Heart right ventricle (tissue), 16 donors: ENCODE measurements at regions not wholly inside any gene's neighbourhood (a gene's known extent, or its start where the extent isn't known, plus 50 kb on each side); places are given as distances from the start of the nearest gene placed in this dataset.

ENCODE experiments used
- ATAC-seq, 8 donors: fragments of 200-7000 bp; cut with Tn5 transposase; one replicate each; pipeline ENCODE4 v1.9.1; 2020; ENCODE audit warnings: mild to moderate bottlenecking in 8 of 8, moderate library complexity in 8 of 8, moderate number of reproducible peaks in 1 of 8
- DNase-seq, 2 donors: peaks; one replicate each; pipeline ENCODE4 v3.0.0-alpha.2; 2020
- H3K27ac ChIP-seq, 10 donors: fragments of 200-600 bp; sonication (generic) in 2 of 10; one replicate each; pipeline versions ENCODE4 v1.5.0 to v1.8.0; 2020 to 2022; ENCODE audit warnings: mild to moderate bottlenecking in 3 of 10
- H3K27me3 ChIP-seq, 7 donors: fragments of 200-600 bp; one replicate each; pipeline ENCODE4 v1.8.0; 2021 to 2022; ENCODE audit warnings: mild to moderate bottlenecking in 2 of 7
- H3K36me3 ChIP-seq, 9 donors: fragments of 200-600 bp; sonication (generic) in 1 of 9; one replicate each; pipeline versions ENCODE4 v1.5.0 to v1.8.0; 2020 to 2022; ENCODE audit warnings: mild to moderate bottlenecking in 2 of 9
- H3K4me1 ChIP-seq, 9 donors: fragments of 200-600 bp; sonication (generic) in 1 of 9; one replicate each; pipeline versions ENCODE4 v1.5.0 to v1.8.0; 2020 to 2022; ENCODE audit warnings: mild to moderate bottlenecking in 4 of 9
- H3K4me3 ChIP-seq, 10 donors: fragments of 200-600 bp; sonication (generic) in 2 of 10; one replicate each; pipeline versions ENCODE4 v1.5.0 to v1.8.0; 2020 to 2022; ENCODE audit warnings: mild to moderate bottlenecking in 7 of 10, moderate library complexity in 2 of 10
- H3K9me3 ChIP-seq, 11 donors: fragments of 200-600 bp in 10 of 11; sonication (generic) in 2 of 11; one replicate each; pipeline versions ENCODE4 v1.5.0 to v1.8.0; 2013 to 2022; ENCODE audit warnings: mild to moderate bottlenecking in 2 of 11, control low read depth in 1 of 11, moderate library complexity in 1 of 11
- CTCF ChIP-seq, 9 donors: fragments of 200-600 bp; sonication (generic) in 2 of 9; IDR thresholded peaks; one replicate each; pipeline versions ENCODE4 v1.5.0 to v1.8.0; 2021 to 2022; ENCODE audit warnings: antibody characterized with exemption in 9 of 9, mild to moderate bottlenecking in 5 of 9, moderate library complexity in 1 of 9
- WGBS, 2 donors: extraction: QIAGEN DNeasy Blood & Tissue Kit; methylation state at CpG; one replicate each; pipeline ENCODE4 v1.1.7; 2013; ENCODE audit warnings: inconsistent platforms in 1 of 2; 5-methylcytosine and 5-hydroxymethylcytosine counted together
- intact Hi-C, 10 donors: fragments of 100-400 bp; cut with DNase I; formaldehyde crosslinking; loops; one replicate each; pipeline versions ENCODE4 v1.11.1 to v1.14.2; 2022
- donor health status: Arrhythmogenic right ventricular cardiomyopathy.
- donor health status: ischemic (EF 13 %, LVEDD 7.1; RV severe dilation, severe dysfunction).
- donor health status: healthy with polysubstance abuse.
- donor health status: DM: no; HTN: yes; CAD: no.
- donor health status: DM: no; HTN: no; CAD: no.
- donor health status: ischemic (EF 25% LVEDD 6.9; RV normal size, moderate dysfunction).
- donor health status: ischemic (EF 25% LVEDD 5.7; RV mildly dilated, moderate dysfunction).
- donor health status: healthy.
- donor health status: DM: yes; HTN: yes; CAD: no.
- donor health status: Ischemic cardiomyopathy.
- donor health status: ischemic (EF 35%, LVEDD 5.7; RV mildly dilated, moderate dysfunction).
- donor health status: nonischemic (EF 11% LVEDD 7.7; RV severe dilation, severe dysfunction).
- donor health status: DM: yes; HTN: yes; CAD: no.
- donor health status: PGD.
- donor health status: ischemic (EF 29% LVEDD 5.4; RV normal size, mild dysfunction).
- donor health status: nonischemic (EF 23%, LVEDD 6.1; RV moderate dilation, normal function).

DNA sequence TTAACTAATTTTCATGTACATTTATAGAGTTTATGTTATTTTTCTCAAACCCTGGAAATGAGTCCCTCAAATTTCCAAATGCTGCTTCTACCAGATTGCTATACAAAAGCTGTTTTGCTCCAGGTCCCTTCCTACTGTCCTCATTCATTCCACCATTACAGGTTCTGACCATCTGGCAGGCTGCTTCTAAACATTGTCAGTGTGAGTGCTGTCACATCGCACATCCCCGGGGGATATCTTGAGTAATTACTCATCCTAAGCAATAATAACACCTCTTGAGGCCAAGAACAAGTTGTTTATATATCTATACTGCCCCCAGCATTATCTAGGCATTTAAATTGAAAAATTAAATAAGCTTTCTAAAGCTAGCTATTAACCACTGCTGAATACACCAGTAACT lies 1675.3 kb upstream of the CDH6 start:
- TF ChIP-seq CTCF (IDR thresholded peaks at IDR 0.05): no peak
- no peak for DNase-seq
- no peak overlapping the region for H3K27ac ChIP-seq
- peaks cover 0 to 13% (median 0%) of the 10 kb centered on the region in 11 donors for H3K9me3 ChIP-seq
- ATAC-seq: no peak
- WGBS, 2 donors: 61 to 69% methylated on average over 2 of the region's 2 CpGs
- H3K4me3 ChIP-seq: no peak overlapping the region
- intact Hi-C loops: no loop called here
- no peaks in the 10 kb centered on the region for H3K4me1 ChIP-seq
- H3K27me3 ChIP-seq: no peaks in the 10 kb centered on the region
- H3K36me3 ChIP-seq: no peaks in the 10 kb centered on the region

DNA sequence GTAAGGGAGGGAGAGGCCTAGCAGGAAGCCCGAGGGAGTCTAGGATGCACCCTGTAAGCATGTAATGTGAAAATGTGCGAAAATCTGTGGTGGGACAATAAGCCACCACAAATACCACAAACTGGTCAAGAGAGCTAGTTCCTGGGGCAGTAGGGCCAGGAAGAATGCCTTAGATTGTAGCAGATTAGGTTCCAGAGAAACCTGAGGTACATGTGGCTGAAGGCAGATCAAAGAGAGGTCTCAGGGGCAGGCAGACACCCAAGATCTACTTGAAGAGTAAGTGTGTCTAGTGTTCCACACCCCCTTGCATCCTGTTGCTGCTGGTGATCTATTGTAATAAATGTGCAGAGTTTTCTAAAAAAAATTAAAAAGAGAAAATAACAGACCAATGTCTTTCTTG lies 1677.3 kb upstream of the CDH6 start:
- H3K36me3 ChIP-seq: no peaks in the 10 kb centered on the region
- DNase-seq (no peak), ATAC-seq (no peak)
- H3K4me3 ChIP-seq: no peak overlapping the region
- intact Hi-C loops: no loop called here
- H3K27me3 ChIP-seq: no peaks in the 10 kb centered on the region
- no peak overlapping the region for H3K27ac ChIP-seq
- no peak for TF ChIP-seq CTCF (IDR thresholded peaks at IDR 0.05)
- H3K4me1 ChIP-seq: no peaks in the 10 kb centered on the region
- peaks cover 0 to 15% (median 0%) of the 10 kb centered on the region in 11 donors for H3K9me3 ChIP-seq
- 82% methylated on average over 2 of the region's 2 CpGs for WGBS, 2 donors

DNA sequence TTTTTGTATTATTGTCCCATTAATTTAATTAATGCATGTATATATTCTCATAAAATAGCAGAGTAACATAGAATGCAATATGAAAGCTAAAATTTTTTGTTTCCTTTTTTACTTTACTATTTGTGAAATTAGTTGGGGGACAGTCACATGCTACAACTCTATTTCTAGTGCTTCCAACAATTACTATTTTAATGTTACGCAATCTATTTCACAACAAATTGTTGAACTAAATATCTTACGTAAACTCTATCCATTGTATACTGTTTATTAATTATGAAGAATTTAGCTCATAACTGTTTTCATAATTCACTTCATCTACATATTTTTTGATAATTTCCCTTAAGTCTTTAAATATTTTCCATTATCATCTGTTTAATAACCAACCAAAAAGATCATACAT lies 1685.4 kb upstream of the CDH6 start:
- H3K36me3 ChIP-seq: no peaks in the 10 kb centered on the region
- ATAC-seq (no peak), DNase-seq (no peak)
- H3K9me3 ChIP-seq: peaks cover 0 to 15% (median 0%) of the 10 kb centered on the region in 11 donors
- intact Hi-C loops: no loop called here
- no peaks in the 10 kb centered on the region for H3K27me3 ChIP-seq
- no peak for TF ChIP-seq CTCF (IDR thresholded peaks at IDR 0.05)
- WGBS, 2 donors: 94 to 95% methylated on average over 2 of the region's 2 CpGs
- no peak overlapping the region for H3K27ac ChIP-seq
- no peak overlapping the region for H3K4me3 ChIP-seq
- no peaks in the 10 kb centered on the region for H3K4me1 ChIP-seq

- ATAC-seq (no peak), DNase-seq (no peak)
- peaks cover 0 to 25% (median 0%) of the 10 kb centered on the region in 11 donors for H3K9me3 ChIP-seq
- no peak for TF ChIP-seq CTCF (IDR thresholded peaks at IDR 0.05)
- WGBS, 2 donors: 34 to 84% methylated on average over 1 of the region's 1 CpG
- H3K4me1 ChIP-seq: no peaks in the 10 kb centered on the region
- H3K27ac ChIP-seq: no peak overlapping the region
- no peak overlapping the region for H3K4me3 ChIP-seq
- H3K36me3 ChIP-seq: no peaks in the 10 kb centered on the region
- intact Hi-C loops: no loop called here
- H3K27me3 ChIP-seq: no peaks in the 10 kb centered on the region
Measured at GRCh38 chr5:29504411-29504810, 1689.1 kb upstream of the CDH6 start.

- Histone ChIP-seq H3K4me3 (no peak overlapping the region), H3K36me3 (no peaks in the 10 kb centered on the region), H3K9me3 (peaks cover 0 to 63% (median 17%) of the 10 kb centered on the region in 11 donors), H3K27me3 (no peaks in the 10 kb centered on the region), H3K27ac (no peak overlapping the region), H3K4me1 (no peaks in the 10 kb centered on the region)
- WGBS, 2 donors: 79 to 89% methylated on average over 4 of the region's 4 CpGs
- no peak for TF ChIP-seq CTCF (IDR thresholded peaks at IDR 0.05)
- ATAC-seq (no peak), DNase-seq (no peak)
- intact Hi-C loops: no loop called here
Measured at GRCh38 chr5:29498860-29499259, 1694.6 kb upstream of the CDH6 start.
